Prostate gland (tissue), 2 donors: ENCODE measurements at regions not wholly inside any gene's neighbourhood (a gene's known extent, or its start where the extent isn't known, plus 50 kb on each side); places are given as distances from the start of the nearest gene placed in this dataset.

Source experiments
- DNase-seq: peaks from one replicate; pipeline ENCODE4 v3.0.0-alpha.2; 2019; ENCODE audit warnings: low spot score
- H3K27ac ChIP-seq, 2 donors: fragments of 200-600 bp; sonication (generic); 2 replicates each; pipeline ENCODE4 v1.5.1; 2017 to 2019
- H3K27me3 ChIP-seq: fragments of 200-600 bp; sonication (generic); replicated peaks from 2 replicates; pipeline ENCODE4 v1.5.1; 2019; ENCODE audit not compliant: insufficient read depth
- H3K36me3 ChIP-seq, 2 donors: fragments of 200-600 bp; sonication (generic); 1 replicate in 1 of 2; 2 replicates in 1 of 2; pipeline versions ENCODE4 v1.5.1 to v1.8.1; 2017 to 2019
- H3K4me1 ChIP-seq: fragments of 200-600 bp; sonication (generic); replicated peaks from 2 replicates; pipeline ENCODE4 v1.5.1; 2019
- H3K4me3 ChIP-seq, 2 donors: fragments of 200-600 bp; sonication (generic); 2 replicates each; pipeline ENCODE4 v1.5.1; 2017 to 2019
- H3K9me3 ChIP-seq: fragments of 200-600 bp; sonication (generic); 2 replicates; pipeline ENCODE4 v1.5.1; 2017
- POLR2A ChIP-seq: fragments of 450-650 bp; IDR thresholded peaks from one replicate; pipeline ENCODE4 v1.6.1; 2016; ENCODE audit warnings: antibody characterized with exemption, mild to moderate bottlenecking
- POLR2AphosphoS5 ChIP-seq: sonication (generic); formaldehyde crosslinking; IDR thresholded peaks from one replicate; pipeline ENCODE4 v1.6.1; 2017; ENCODE audit warnings: antibody characterized with exemption
- WGBS: methylation state at CpG from one replicate; pipeline ENCODE4 v1.1.5; 2018; 5-methylcytosine and 5-hydroxymethylcytosine counted together
- intact Hi-C: fragments of 100-400 bp; cut with DNase I; formaldehyde crosslinking; loops from one replicate; pipeline ENCODE4 v1.14.2; 2022
- TF ChIP-seq, protein P1 (sequence below), 4 experiments: fragments of 200-600 bp in 2 of 4; fragments of 450-650 bp in 2 of 4; sonication (generic) in 2 of 4; IDR thresholded peaks; 1 replicate in 3 of 4; 2 replicates in 1 of 4; pipeline ENCODE4 v1.5.1; 2016 to 2019; ENCODE audit warnings: antibody characterized with exemption in 4 of 4, mild to moderate bottlenecking in 2 of 4, moderate library complexity in 2 of 4

- no peak overlapping the region for H3K27ac ChIP-seq
- intact Hi-C loops = no loop called here
- no peaks in the 10 kb centered on the region for H3K27me3 ChIP-seq
- no peaks in the 10 kb centered on the region for H3K36me3 ChIP-seq
- TF ChIP-seq POLR2AphosphoS5 (no peak), POLR2A (no peak)
- TF ChIP-seq, protein P1, sequence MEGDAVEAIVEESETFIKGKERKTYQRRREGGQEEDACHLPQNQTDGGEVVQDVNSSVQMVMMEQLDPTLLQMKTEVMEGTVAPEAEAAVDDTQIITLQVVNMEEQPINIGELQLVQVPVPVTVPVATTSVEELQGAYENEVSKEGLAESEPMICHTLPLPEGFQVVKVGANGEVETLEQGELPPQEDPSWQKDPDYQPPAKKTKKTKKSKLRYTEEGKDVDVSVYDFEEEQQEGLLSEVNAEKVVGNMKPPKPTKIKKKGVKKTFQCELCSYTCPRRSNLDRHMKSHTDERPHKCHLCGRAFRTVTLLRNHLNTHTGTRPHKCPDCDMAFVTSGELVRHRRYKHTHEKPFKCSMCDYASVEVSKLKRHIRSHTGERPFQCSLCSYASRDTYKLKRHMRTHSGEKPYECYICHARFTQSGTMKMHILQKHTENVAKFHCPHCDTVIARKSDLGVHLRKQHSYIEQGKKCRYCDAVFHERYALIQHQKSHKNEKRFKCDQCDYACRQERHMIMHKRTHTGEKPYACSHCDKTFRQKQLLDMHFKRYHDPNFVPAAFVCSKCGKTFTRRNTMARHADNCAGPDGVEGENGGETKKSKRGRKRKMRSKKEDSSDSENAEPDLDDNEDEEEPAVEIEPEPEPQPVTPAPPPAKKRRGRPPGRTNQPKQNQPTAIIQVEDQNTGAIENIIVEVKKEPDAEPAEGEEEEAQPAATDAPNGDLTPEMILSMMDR (IDR thresholded peaks at IDR 0.05) = no peak
- H3K4me3 ChIP-seq = no peak overlapping the region
- no peak for DNase-seq
- no peaks in the 10 kb centered on the region for H3K9me3 ChIP-seq
- 55% methylated on average over 5 of the region's 5 CpGs for WGBS
- H3K4me1 ChIP-seq = no peaks in the 10 kb centered on the region
These were observed 111.1 kb upstream of the DUSP22 start for GRCh38 chr6:181049-181654.

DNA sequence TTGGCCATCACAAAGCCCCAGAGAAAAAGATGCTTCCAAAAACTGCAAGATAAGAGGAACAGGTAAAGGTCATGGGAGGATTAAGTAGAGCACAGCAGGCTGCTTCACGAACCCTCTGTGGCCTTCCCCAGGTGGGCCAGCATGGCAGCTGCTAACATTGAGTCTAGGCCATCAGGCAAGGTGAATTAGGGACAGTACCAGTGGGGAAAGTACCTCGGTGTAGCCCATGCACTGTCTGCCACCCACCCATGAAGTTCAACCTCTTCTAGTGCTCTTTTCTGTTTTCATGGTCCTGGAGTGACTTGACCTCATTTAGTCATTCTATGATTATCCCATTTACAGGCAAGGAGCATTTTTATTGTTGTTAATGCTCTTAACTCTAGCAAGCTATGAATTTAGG lies 108.6 kb upstream of the DUSP22 start:
- Histone ChIP-seq H3K9me3 (no peaks in the 10 kb centered on the region), H3K27ac (no peak overlapping the region), H3K4me3 (no peak overlapping the region), H3K27me3 (no peaks in the 10 kb centered on the region), H3K4me1 (no peaks in the 10 kb centered on the region), H3K36me3 (no peaks in the 10 kb centered on the region)
- TF ChIP-seq, protein P1 (IDR thresholded peaks at IDR 0.05) = no peak
- TF ChIP-seq POLR2AphosphoS5 (no peak), POLR2A (no peak)
- intact Hi-C loops = no loop called here
- DNase-seq = no peak
- WGBS = 85% methylated on average over 2 of the region's 2 CpGs

DNA sequence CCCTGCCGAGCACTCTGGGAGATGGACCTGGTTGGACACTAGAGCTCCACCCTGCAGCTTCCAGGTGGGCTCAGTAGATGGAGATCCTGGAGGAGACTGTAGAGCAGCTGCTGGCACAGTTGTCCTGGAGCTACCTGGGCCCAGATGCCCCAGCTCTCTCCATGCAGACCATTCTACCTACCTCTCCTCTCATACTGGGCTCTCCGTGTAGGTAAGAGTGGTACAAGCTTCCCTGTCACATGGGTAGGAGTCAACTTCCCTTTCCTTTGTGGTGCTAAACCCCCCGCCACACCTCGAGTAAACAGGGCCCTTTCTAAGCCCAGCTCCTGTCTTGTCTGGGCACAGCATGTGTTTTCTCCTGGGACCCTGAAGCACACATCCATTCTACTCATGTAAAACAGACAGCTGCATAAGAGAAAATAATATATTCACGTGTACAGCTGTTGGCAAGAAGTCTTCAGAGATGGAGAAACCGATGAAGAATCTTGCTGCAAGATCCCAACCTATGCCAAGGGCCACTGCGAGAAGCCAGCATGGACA lies 108.1 kb upstream of the DUSP22 start:
- H3K9me3 ChIP-seq = no peaks in the 10 kb centered on the region
- no peak overlapping the region for H3K4me3 ChIP-seq
- WGBS = 66% methylated on average over 7 of the region's 7 CpGs
- intact Hi-C loops = no loop called here
- H3K4me1 ChIP-seq = no peaks in the 10 kb centered on the region
- no peaks in the 10 kb centered on the region for H3K36me3 ChIP-seq
- H3K27me3 ChIP-seq = no peaks in the 10 kb centered on the region
- no peak overlapping the region for H3K27ac ChIP-seq
- no peak for DNase-seq
- no peak for TF ChIP-seq POLR2AphosphoS5
- no peak for TF ChIP-seq POLR2A
- TF ChIP-seq, protein P1 (IDR thresholded peaks at IDR 0.05) = no peak

DNA sequence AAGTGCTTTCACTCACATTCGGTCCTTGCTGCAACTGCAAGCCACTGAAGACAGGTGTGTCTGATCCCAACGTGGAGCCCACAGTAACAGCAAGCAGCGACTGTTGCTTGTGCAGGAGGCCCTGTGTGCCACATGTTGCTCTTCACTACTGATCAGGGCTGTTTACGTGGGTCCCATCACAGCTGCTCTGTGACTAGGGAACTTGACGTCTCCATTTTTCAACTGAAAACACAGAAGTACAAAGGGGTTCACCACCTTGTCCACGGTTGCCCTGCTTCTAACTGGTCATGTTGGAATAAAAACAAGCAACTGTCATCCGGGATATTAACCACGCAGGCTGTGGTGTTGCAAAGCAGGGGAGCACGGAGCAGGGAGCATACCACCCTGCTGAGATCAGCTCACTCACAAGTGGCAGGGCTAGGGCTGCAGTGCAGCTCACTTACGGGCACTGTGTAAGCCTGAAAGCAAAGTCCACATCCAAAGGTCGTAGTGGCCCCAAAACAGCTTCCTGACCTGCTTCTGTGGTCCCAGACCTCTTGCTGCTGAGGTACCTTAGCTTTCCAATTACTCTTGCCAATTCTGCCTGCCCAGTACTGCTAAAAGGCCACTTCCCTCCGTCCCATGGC lies 105.8 kb upstream of the DUSP22 start:
- Histone ChIP-seq H3K4me3 (no peak overlapping the region), H3K36me3 (no peaks in the 10 kb centered on the region), H3K4me1 (no peaks in the 10 kb centered on the region), H3K27me3 (no peaks in the 10 kb centered on the region), H3K9me3 (no peaks in the 10 kb centered on the region), H3K27ac (no peak overlapping the region)
- no peak for DNase-seq
- intact Hi-C loops = no loop called here
- TF ChIP-seq POLR2AphosphoS5 (no peak), POLR2A (no peak)
- TF ChIP-seq, protein P1 (IDR thresholded peaks at IDR 0.05) = no peak
- WGBS = 60% methylated on average over 12 of the region's 12 CpGs
